Skeletal muscle tissue (tissue), 3 donors: ENCODE measurements at regions not wholly inside any gene's neighbourhood (a gene's known extent, or its start where the extent isn't known, plus 50 kb on each side); places are given as distances from the start of the nearest gene placed in this dataset.
"Not testable (repeated sequence)": the region's sequence is repeated elsewhere in the genome, so short reads cannot be mapped to it uniquely, and the experiment has no call there.

Experiments
- H3K27ac ChIP-seq: one replicate; pipeline ENCODE4 v1.7.0; 2013; ENCODE audit warnings: mild to moderate bottlenecking, low read depth, low read length, inconsistent platforms
- H3K27me3 ChIP-seq, 3 donors: one replicate each; pipeline ENCODE4 v1.7.0; 2013; ENCODE audit warnings: low read length in 3 of 3; ENCODE audit not compliant: control insufficient read depth in 3 of 3, insufficient read depth in 3 of 3
- H3K36me3 ChIP-seq, 3 donors: one replicate each; pipeline ENCODE4 v1.7.0; 2013; ENCODE audit warnings: low read length in 3 of 3; ENCODE audit not compliant: control insufficient read depth in 3 of 3, insufficient read depth in 3 of 3
- H3K4me1 ChIP-seq, 3 donors: one replicate each; pipeline ENCODE4 v1.7.0; 2013; ENCODE audit warnings: low read length in 3 of 3, mild to moderate bottlenecking in 3 of 3; ENCODE audit not compliant: control insufficient read depth in 3 of 3, insufficient read depth in 3 of 3
- H3K4me3 ChIP-seq, 3 donors: one replicate each; pipeline ENCODE4 v1.7.0; 2013; ENCODE audit warnings: low read length in 3 of 3
- H3K9ac ChIP-seq, 3 donors: one replicate each; pipeline ENCODE4 v1.7.0; 2013; ENCODE audit warnings: low read length in 3 of 3, mild to moderate bottlenecking in 3 of 3, moderate library complexity in 2 of 3, low read depth in 1 of 3
- H3K9me3 ChIP-seq, 3 donors: one replicate each; pipeline ENCODE4 v1.7.0; 2013; ENCODE audit warnings: low read length in 3 of 3; ENCODE audit not compliant: control insufficient read depth in 3 of 3
- donor health status: Osteomylitis.

DNA sequence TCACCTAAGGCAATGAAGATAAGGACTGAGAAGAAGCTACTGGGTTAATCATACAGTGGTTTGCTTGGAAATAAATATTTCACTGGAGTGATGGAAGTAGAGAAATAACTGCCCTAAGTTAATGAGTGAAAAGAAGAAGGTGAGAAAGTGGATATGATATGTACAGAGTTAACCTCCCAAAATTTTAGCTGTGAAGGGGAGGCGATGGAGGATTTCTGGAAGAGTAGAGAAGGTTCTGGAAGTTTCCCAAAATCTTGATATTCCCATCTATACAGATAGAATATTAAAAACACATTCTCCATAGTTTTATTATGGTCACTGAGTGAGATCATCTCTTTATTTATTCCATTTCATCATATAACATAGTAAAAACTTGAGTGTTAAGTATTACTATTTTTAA lies 296.6 kb upstream of the RGPD4 start:
- Histone ChIP-seq H3K27ac (no peak overlapping the region), H3K4me3 (peak overlapping the region in 1 of 3 donors; percentile 6), H3K9ac (no peak overlapping the region), H3K27me3 (no peaks in the 10 kb centered on the region), H3K4me1 (no peaks in the 10 kb centered on the region), H3K9me3 (peaks cover 0 to 2% (median 0%) of the 10 kb centered on the region in 3 donors), H3K36me3 (no peaks in the 10 kb centered on the region)

DNA sequence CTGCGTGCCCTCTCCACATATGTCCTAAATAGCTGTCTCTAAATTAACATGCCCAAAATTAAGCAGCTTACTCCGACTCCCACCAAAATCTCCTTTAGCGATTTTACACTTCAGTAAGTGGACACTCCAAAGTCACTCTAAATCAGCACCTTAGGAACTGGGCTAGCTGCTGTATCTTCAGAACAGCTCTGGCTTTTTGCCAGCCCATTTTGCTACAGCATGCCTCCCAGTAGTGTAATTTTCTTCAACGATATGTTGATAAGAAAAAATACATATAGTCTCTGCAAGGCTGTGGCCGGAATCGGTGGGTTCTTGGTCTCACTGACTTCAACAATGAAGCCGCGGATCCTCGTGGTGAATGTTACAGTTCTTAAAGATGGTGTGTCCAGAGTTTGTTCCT lies 291.8 kb upstream of the RGPD4 start:
- Histone ChIP-seq H3K9ac (no peak overlapping the region), H3K4me3 (no peak overlapping the region), H3K9me3 (peaks cover 0 to 2% (median 0%) of the 10 kb centered on the region in 3 donors), H3K27me3 (no peaks in the 10 kb centered on the region), H3K36me3 (no peaks in the 10 kb centered on the region), H3K4me1 (no peaks in the 10 kb centered on the region), H3K27ac (no peak overlapping the region)

- H3K9ac ChIP-seq, H3K27me3 ChIP-seq, H3K27ac ChIP-seq, H3K9me3 ChIP-seq, H3K4me3 ChIP-seq, H3K36me3 ChIP-seq, H3K4me1 ChIP-seq: not testable (repeated sequence)
These were observed 290.6 kb upstream of the RGPD4 start for GRCh38 chr2:107535905-107536689.

GRCh38 chr2:107542314-107542740 lies 284.4 kb upstream of the RGPD4 start:
- Histone ChIP-seq H3K4me3 (no peak overlapping the region), H3K27me3 (no peaks in the 10 kb centered on the region), H3K27ac (peak overlapping the region; percentile 44), H3K36me3 (no peaks in the 10 kb centered on the region), H3K9ac (no peak overlapping the region), H3K9me3 (no peaks in the 10 kb centered on the region), H3K4me1 (no peaks in the 10 kb centered on the region)

DNA sequence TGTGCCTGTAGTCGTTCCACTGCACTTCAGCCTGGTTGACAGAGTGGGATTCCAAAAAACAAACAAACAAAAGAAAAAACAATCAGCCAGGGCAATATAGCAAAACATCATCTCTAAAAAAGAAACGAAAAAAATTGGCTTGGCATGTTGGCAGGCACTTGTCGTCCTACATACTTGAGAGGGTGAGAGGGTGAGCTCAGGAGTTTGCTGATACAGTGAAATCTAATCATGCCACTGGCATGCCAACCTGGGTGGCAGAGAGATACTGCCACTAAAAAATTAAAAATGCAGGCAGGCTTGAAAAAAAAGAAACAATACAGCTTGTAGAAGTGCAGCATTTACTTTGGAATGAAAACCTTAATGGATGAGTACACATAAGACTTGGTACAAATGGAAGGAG lies 282.9 kb upstream of the RGPD4 start:
- Histone ChIP-seq H3K27me3 (no peaks in the 10 kb centered on the region), H3K9ac (no peak overlapping the region), H3K36me3 (no peaks in the 10 kb centered on the region), H3K4me3 (no peak overlapping the region), H3K4me1 (no peaks in the 10 kb centered on the region), H3K9me3 (no peaks in the 10 kb centered on the region), H3K27ac (no peak overlapping the region)

- H3K9me3 ChIP-seq = no peaks in the 10 kb centered on the region
- H3K27me3 ChIP-seq = no peaks in the 10 kb centered on the region
- no peaks in the 10 kb centered on the region for H3K4me1 ChIP-seq
- H3K4me3 ChIP-seq = no peak overlapping the region
- no peak overlapping the region for H3K27ac ChIP-seq
- H3K9ac ChIP-seq = no peak overlapping the region
- no peaks in the 10 kb centered on the region for H3K36me3 ChIP-seq
These were observed 281.6 kb upstream of the RGPD4 start for GRCh38 chr2:107545066-107545465.

GRCh38 chr2:107545851-107546250 lies 280.8 kb upstream of the RGPD4 start:
- Histone ChIP-seq H3K27ac (no peak overlapping the region), H3K9ac (peak overlapping the region in 1 of 3 donors; percentile 12), H3K9me3 (no peaks in the 10 kb centered on the region), H3K4me3 (no peak overlapping the region), H3K27me3 (no peaks in the 10 kb centered on the region), H3K36me3 (no peaks in the 10 kb centered on the region), H3K4me1 (no peaks in the 10 kb centered on the region)

DNA sequence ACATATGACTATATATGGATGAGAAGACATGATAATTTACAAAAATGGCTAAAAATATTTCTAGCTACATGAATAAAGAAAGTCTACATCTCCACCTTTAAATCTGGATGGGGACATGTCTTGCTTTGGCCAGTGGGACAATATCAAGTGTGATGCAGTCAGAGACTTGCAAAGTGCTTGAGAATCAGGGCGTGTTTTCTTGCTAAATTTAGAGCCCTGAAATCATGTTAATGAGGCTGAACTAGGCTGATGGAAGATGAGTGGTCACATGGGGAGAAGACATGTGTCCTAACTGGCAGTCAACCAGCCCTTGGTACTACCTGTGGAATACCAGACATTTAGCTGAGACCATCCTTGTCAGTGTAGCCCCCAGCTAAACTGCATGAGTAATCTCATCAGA lies 278.5 kb upstream of the RGPD4 start:
- Histone ChIP-seq H3K4me1 (no peaks in the 10 kb centered on the region), H3K27ac (no peak overlapping the region), H3K4me3 (no peak overlapping the region), H3K9me3 (no peaks in the 10 kb centered on the region), H3K9ac (no peak overlapping the region), H3K36me3 (no peaks in the 10 kb centered on the region), H3K27me3 (no peaks in the 10 kb centered on the region)

DNA sequence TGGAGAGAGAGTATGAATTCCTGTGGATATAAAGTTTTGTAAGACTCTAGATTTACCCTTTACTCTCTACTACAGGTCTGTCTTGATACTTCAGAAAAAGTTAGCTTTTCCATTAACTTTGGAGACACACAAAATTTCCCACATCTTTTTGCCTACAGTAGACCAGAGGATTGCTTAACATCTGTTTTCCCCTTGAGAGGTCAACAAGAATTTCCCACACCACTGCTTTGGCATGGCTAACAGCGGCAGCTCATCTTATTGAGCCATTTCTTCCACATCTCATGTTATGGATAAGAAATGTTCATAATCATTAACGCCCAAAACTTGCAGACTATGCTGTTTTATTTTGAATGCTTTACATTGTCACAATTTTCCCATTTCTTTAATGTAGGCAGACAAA lies 273.6 kb upstream of the RGPD4 start:
- Histone ChIP-seq H3K4me1 (no peaks in the 10 kb centered on the region), H3K9ac (no peak overlapping the region), H3K36me3 (no peaks in the 10 kb centered on the region), H3K4me3 (no peak overlapping the region), H3K27me3 (no peaks in the 10 kb centered on the region), H3K9me3 (peaks cover 0 to 15% (median 0%) of the 10 kb centered on the region in 3 donors), H3K27ac (no peak overlapping the region)

DNA sequence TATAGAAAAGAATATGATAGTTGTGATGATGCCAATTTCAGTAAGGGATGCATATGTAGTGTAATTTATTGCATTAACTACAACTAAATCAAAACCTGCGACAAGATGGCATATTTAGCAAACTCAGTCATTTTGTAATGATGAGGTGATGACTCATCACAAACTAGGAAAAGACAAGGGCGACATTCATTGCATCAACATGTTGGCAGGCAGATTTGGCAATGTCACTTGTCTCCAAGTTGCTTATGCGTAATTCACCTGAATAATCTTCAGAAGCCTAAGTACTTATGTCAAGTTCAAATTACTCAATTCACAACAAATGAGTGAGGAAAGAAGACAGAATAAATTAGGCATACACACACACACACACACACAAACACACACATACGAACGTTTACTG lies 273.2 kb upstream of the RGPD4 start:
- H3K9ac ChIP-seq = no peak overlapping the region
- peaks cover 0 to 15% (median 0%) of the 10 kb centered on the region in 3 donors for H3K9me3 ChIP-seq
- H3K4me3 ChIP-seq = no peak overlapping the region
- H3K36me3 ChIP-seq = no peaks in the 10 kb centered on the region
- H3K27me3 ChIP-seq = no peaks in the 10 kb centered on the region
- H3K4me1 ChIP-seq = no peaks in the 10 kb centered on the region
- no peak overlapping the region for H3K27ac ChIP-seq
